GM12878 (cell line): ENCODE measurements at regions not wholly inside any gene's neighbourhood (a gene's known extent, or its start where the extent isn't known, plus 50 kb on each side); places are given as distances from the start of the nearest gene placed in this dataset.

ENCODE experiments used
- ATAC-seq: fragments of 200-7000 bp; cut with Tn5 transposase; 3 replicates; pipeline ENCODE4 v1.9.1; 2020; ENCODE audit warnings: mild to moderate bottlenecking, moderate library complexity
- BruUV-seq: library from RNA; stranded (reverse); fragments of 400-500 nt; replicated peaks from 2 replicates; lab custom pipeline; 2021; lab: Mats Ljungman, UMichigan
- CTCF ChIA-PET: fragments of 300-600 bp; sonication (Branson Sonifier 250); formaldehyde crosslinking; extraction: SDS; loops from one replicate; lab custom pipeline; 2021; ENCODE audit warnings: inconsistent platforms; lab: Yijun Ruan, JAX
- POLR2A ChIA-PET: fragments of 350-600 bp; formaldehyde crosslinking; extraction: SDS; loops from one replicate; lab custom pipeline; 2021; ENCODE audit warnings: inconsistent platforms; lab: Charles Lee
- RAD21 ChIA-PET: fragments of 300-600 bp; sonication (Branson Sonifier 250); formaldehyde crosslinking; loops from one replicate; lab custom pipeline; 2023; ENCODE audit warnings: antibody characterized with exemption; ENCODE audit not compliant: unreplicated experiment; lab: Charles Lee
- SMC1A ChIA-PET: fragments of 300-600 bp; sonication (Branson Sonifier 250); formaldehyde crosslinking; loops from one replicate; lab custom pipeline; 2023; ENCODE audit not compliant: unreplicated experiment, uncharacterized antibody; lab: Charles Lee
- DNase-seq: peaks from one replicate; pipeline ENCODE4 v3.0.0-alpha.2; 2011; ENCODE audit warnings: low read depth, low spot score
- FAIRE-seq: peaks from 3 replicates; lab custom pipeline; 2011; peaks lifted over from hg19 to GRCh38; lab: Jason Lieb, UNC
- H2AFZ ChIP-seq: 2 replicates; pipeline ENCODE4 v1.6.0; 2011; ENCODE audit warnings: low read depth, low read length, control low read depth; ENCODE audit not compliant: control insufficient read depth
- H3K27ac ChIP-seq: 2 replicates; pipeline ENCODE4 v1.5.1; 2011; ENCODE audit warnings: control low read depth; ENCODE audit not compliant: control insufficient read depth, insufficient read depth
- H3K27me3 ChIP-seq, 2 experiments: replicated peaks in 1 of 2; 2 replicates each; pipeline versions ENCODE4 v1.6.0 to v1.6.1; 2011; ENCODE audit warnings: low read length in 1 of 2; ENCODE audit not compliant: control insufficient read depth in 2 of 2, insufficient read depth in 2 of 2
- H3K36me3 ChIP-seq, 2 experiments: 2 replicates each; pipeline ENCODE4 v1.5.1; 2011; ENCODE audit warnings: low read length in 1 of 2; ENCODE audit not compliant: control insufficient read depth in 2 of 2, insufficient read depth in 2 of 2
- H3K4me1 ChIP-seq: 2 replicates; pipeline ENCODE4 v1.6.1; 2011; ENCODE audit warnings: mild to moderate bottlenecking, low read length, moderate library complexity, mixed read lengths; ENCODE audit not compliant: control insufficient read depth, insufficient read depth
- H3K4me2 ChIP-seq: 2 replicates; pipeline ENCODE4 v1.6.0; 2011; ENCODE audit warnings: control low read depth; ENCODE audit not compliant: control insufficient read depth, insufficient read depth
- H3K4me3 ChIP-seq: fragments of 200-600 bp; sonication (generic); 2 replicates; pipeline ENCODE4 v1.5.1; 2016
- H3K79me2 ChIP-seq: 2 replicates; pipeline ENCODE4 v1.6.0; 2011; ENCODE audit warnings: low read length; ENCODE audit not compliant: control insufficient read depth, insufficient read depth
- H3K9ac ChIP-seq: 2 replicates; pipeline ENCODE4 v1.8.0; 2011; ENCODE audit warnings: low read length, control low read depth, mixed read lengths; ENCODE audit not compliant: control insufficient read depth, insufficient read depth
- H3K9me3 ChIP-seq: replicated peaks from 3 replicates; pipeline ENCODE4 v1.5.1; 2011; ENCODE audit warnings: mild to moderate bottlenecking, low read length; ENCODE audit not compliant: control insufficient read depth, insufficient read depth
- H4K20me1 ChIP-seq: 2 replicates; pipeline ENCODE4 v1.6.0; 2011; ENCODE audit not compliant: control insufficient read depth, insufficient read depth
- BHLHE40 ChIP-seq, 2 experiments: fragments of 450-650 bp in 1 of 2; IDR thresholded peaks; 2 replicates each; pipeline ENCODE4 v1.6.1; 2011 to 2017; ENCODE audit warnings: low read depth in 2 of 2, borderline replicate concordance in 1 of 2, improper control_type of control experiment in 1 of 2, low read length in 1 of 2, mild to moderate bottlenecking in 1 of 2
- CREB1 ChIP-seq: IDR thresholded peaks from 2 replicates; pipeline ENCODE4 v1.6.1; 2012; ENCODE audit warnings: low read depth, mild to moderate bottlenecking, inconsistent platforms
- KAT2A ChIP-seq: conservative IDR thresholded peaks from 2 replicates; pipeline ENCODE4 v1.6.1; 2011; ENCODE audit warnings: low read depth, low read length; ENCODE audit not compliant: control insufficient read depth
- MTA3 ChIP-seq: IDR thresholded peaks from 2 replicates; pipeline ENCODE4 v1.6.1; 2012; ENCODE audit warnings: low read length, inconsistent platforms, borderline replicate concordance
- RELA ChIP-seq: fragments of 450-650 bp; IDR thresholded peaks from 2 replicates; pipeline ENCODE4 v1.8.0; 2014; ENCODE audit warnings: borderline replicate concordance; ENCODE audit not compliant: partially characterized antibody
- SMAD1 ChIP-seq: fragments of 450-650 bp; IDR thresholded peaks from 2 replicates; pipeline ENCODE4 v1.6.1; 2018; ENCODE audit warnings: mild to moderate bottlenecking, low read depth; ENCODE audit not compliant: partially characterized antibody
- SMC3 ChIP-seq: IDR thresholded peaks from 2 replicates; pipeline ENCODE4 v1.6.1; 2011; ENCODE audit warnings: low read length, improper control_type of control experiment, borderline replicate concordance
- SPI1 ChIP-seq: IDR thresholded peaks from 2 replicates; pipeline ENCODE4 v1.6.1; 2011; ENCODE audit warnings: low read depth, mild to moderate bottlenecking, low read length, moderate library complexity, borderline replicate concordance; ENCODE audit not compliant: insufficient read depth
- ZNF687 ChIP-seq: fragments of 450-650 bp; IDR thresholded peaks from 2 replicates; pipeline ENCODE4 v1.6.1; 2017; ENCODE audit warnings: mild to moderate bottlenecking, moderate library complexity
- WGBS: methylation state at CpG from one replicate; pipeline ENCODE4 v1.1.6; 2016; ENCODE audit warnings: low lambda C conversion rate; ENCODE audit not compliant: insufficient replicate concordance, insufficient coverage; ENCODE audit errors: missing lambda C conversion rate; 5-methylcytosine and 5-hydroxymethylcytosine counted together
- in situ Hi-C: fragments of 300-500 bp; cut with MboI; formaldehyde crosslinking; loops from 9 replicates; pipeline ENCODE4 v1.14.3; 2018; ENCODE audit warnings: mixed read lengths
- intact Hi-C: fragments of 100-400 bp; cut with micrococcal nuclease; formaldehyde crosslinking; loops from one replicate; pipeline ENCODE4 v1.14.2; 2022; ENCODE audit not compliant: unreplicated experiment
- TF ChIP-seq, protein P1 (sequence below): fragments of 450-650 bp; IDR thresholded peaks from 2 replicates; pipeline ENCODE4 v1.6.1; 2016; ENCODE audit warnings: mild to moderate bottlenecking, moderate library complexity, borderline replicate concordance
- TF ChIP-seq, protein P2 (sequence below): fragments of 150-350 bp; IDR thresholded peaks from 2 replicates; pipeline ENCODE4 v1.6.1; 2016; ENCODE audit warnings: low read depth, low read length

GRCh38 chr12:97051341-97051740, 144.3 kb downstream of the NEDD1 start (continued):
- TF ChIP-seq, protein P1, sequence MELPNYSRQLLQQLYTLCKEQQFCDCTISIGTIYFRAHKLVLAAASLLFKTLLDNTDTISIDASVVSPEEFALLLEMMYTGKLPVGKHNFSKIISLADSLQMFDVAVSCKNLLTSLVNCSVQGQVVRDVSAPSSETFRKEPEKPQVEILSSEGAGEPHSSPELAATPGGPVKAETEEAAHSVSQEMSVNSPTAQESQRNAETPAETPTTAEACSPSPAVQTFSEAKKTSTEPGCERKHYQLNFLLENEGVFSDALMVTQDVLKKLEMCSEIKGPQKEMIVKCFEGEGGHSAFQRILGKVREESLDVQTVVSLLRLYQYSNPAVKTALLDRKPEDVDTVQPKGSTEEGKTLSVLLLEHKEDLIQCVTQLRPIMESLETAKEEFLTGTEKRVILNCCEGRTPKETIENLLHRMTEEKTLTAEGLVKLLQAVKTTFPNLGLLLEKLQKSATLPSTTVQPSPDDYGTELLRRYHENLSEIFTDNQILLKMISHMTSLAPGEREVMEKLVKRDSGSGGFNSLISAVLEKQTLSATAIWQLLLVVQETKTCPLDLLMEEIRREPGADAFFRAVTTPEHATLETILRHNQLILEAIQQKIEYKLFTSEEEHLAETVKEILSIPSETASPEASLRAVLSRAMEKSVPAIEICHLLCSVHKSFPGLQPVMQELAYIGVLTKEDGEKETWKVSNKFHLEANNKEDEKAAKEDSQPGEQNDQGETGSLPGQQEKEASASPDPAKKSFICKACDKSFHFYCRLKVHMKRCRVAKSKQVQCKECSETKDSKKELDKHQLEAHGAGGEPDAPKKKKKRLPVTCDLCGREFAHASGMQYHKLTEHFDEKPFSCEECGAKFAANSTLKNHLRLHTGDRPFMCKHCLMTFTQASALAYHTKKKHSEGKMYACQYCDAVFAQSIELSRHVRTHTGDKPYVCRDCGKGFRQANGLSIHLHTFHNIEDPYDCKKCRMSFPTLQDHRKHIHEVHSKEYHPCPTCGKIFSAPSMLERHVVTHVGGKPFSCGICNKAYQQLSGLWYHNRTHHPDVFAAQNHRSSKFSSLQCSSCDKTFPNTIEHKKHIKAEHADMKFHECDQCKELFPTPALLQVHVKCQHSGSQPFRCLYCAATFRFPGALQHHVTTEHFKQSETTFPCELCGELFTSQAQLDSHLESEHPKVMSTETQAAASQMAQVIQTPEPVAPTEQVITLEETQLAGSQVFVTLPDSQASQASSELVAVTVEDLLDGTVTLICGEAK, result no peak
- no peak for TF ChIP-seq RELA
- TF ChIP-seq SMC3, result no peak

DNA sequence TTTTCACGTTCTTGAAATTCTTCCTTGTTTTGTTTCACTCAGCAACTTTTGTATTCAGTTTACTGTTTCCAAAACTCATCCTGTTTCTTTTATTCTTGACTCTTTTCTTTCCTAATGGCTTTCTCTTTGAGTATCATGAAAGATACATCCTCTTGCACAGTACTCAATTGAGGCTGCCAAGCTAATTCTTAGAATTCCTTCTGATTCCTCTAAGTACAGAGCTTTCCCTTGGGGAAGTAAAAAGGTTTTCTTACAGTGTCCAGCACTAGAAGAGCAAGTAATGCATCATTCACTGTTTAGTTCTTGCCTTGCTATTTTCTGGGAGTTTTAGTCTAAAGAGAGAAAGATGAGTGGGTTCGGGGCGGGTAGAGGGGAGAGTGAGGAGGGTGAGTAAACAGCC, 154.1 kb downstream of the NEDD1 start:
- no peaks in the 10 kb centered on the region for H3K4me1 ChIP-seq
- no peak for DNase-seq
- ChIA-PET POLR2A (no interaction called here), CTCF (interaction anchor here (0.6 kb wide), 1 partner anchor 10 kb away, joined by 3 read pairs; no protein-coding TSS in a partner anchor), SMC1A (no interaction called here), RAD21 (no interaction called here)
- H3K4me3 ChIP-seq, result no peak overlapping the region
- H4K20me1 ChIP-seq, result no peaks in the 10 kb centered on the region
- in situ Hi-C loops, result no loop called here
- no peak for FAIRE-seq
- intact Hi-C loops, result no loop called here
- H3K4me2 ChIP-seq, result no peak overlapping the region
- H3K36me3 ChIP-seq, result no peaks in the 10 kb centered on the region
- no TSS peak for BruUV-seq
- H3K27ac ChIP-seq, result no peak overlapping the region
- H3K79me2 ChIP-seq, result no peaks in the 10 kb centered on the region
- no peak for ATAC-seq
- no peaks in the 10 kb centered on the region for H3K9me3 ChIP-seq
- no peak overlapping the region for H2AFZ ChIP-seq
- H3K27me3 ChIP-seq, result no peaks in the 10 kb centered on the region; a peak in 1 of 4 replicates
- no peak overlapping the region for H3K9ac ChIP-seq
- 9% methylated on average over 3 of the region's 3 CpGs for WGBS
- TF ChIP-seq BHLHE40 (IDR thresholded peaks at IDR 0.05; ENCODE audit: borderline replicate concordance in 1 of 2, low read depth in 2 of 2, low read length in 1 of 2), result no peak
- TF ChIP-seq SPI1, result no peak
- TF ChIP-seq, protein P2, sequence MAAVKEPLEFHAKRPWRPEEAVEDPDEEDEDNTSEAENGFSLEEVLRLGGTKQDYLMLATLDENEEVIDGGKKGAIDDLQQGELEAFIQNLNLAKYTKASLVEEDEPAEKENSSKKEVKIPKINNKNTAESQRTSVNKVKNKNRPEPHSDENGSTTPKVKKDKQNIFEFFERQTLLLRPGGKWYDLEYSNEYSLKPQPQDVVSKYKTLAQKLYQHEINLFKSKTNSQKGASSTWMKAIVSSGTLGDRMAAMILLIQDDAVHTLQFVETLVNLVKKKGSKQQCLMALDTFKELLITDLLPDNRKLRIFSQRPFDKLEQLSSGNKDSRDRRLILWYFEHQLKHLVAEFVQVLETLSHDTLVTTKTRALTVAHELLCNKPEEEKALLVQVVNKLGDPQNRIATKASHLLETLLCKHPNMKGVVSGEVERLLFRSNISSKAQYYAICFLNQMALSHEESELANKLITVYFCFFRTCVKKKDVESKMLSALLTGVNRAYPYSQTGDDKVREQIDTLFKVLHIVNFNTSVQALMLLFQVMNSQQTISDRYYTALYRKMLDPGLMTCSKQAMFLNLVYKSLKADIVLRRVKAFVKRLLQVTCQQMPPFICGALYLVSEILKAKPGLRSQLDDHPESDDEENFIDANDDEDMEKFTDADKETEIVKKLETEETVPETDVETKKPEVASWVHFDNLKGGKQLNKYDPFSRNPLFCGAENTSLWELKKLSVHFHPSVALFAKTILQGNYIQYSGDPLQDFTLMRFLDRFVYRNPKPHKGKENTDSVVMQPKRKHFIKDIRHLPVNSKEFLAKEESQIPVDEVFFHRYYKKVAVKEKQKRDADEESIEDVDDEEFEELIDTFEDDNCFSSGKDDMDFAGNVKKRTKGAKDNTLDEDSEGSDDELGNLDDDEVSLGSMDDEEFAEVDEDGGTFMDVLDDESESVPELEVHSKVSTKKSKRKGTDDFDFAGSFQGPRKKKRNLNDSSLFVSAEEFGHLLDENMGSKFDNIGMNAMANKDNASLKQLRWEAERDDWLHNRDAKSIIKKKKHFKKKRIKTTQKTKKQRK, result no peak
- no peak for TF ChIP-seq KAT2A
- TF ChIP-seq MTA3, result no peak
- no peak for TF ChIP-seq CREB1
- no peak for TF ChIP-seq SMAD1
- no peak for TF ChIP-seq ZNF687
